Trophoblast cell (in vitro differentiated cells and primary cell): ENCODE measurements at regions not wholly inside any gene's neighbourhood (a gene's known extent, or its start where the extent isn't known, plus 50 kb on each side); places are given as distances from the start of the nearest gene placed in this dataset.

Experiments
- DNase-seq, 2 donors: peaks; one replicate each; pipeline ENCODE4 v3.0.0-alpha.2; 2016
- H2AFZ ChIP-seq: 2 replicates; pipeline ENCODE4 v1.6.1; 2013; ENCODE audit warnings: low read length, moderate library complexity, mild to moderate bottlenecking; ENCODE audit not compliant: insufficient read depth, poor library complexity
- H2AK5ac ChIP-seq: 2 replicates; pipeline ENCODE4 v1.6.1; 2013; ENCODE audit warnings: mild to moderate bottlenecking, low read length
- H2BK120ac ChIP-seq: 2 replicates; pipeline ENCODE4 v1.6.1; 2013; ENCODE audit warnings: low read length, mild to moderate bottlenecking, moderate library complexity; ENCODE audit not compliant: insufficient read depth, poor library complexity
- H2BK12ac ChIP-seq: 2 replicates; pipeline ENCODE4 v1.6.1; 2013; ENCODE audit warnings: mild to moderate bottlenecking, low read length, moderate library complexity
- H2BK5ac ChIP-seq: 2 replicates; pipeline ENCODE4 v1.6.1; 2013; ENCODE audit warnings: low read length, low read depth, moderate library complexity, mild to moderate bottlenecking; ENCODE audit not compliant: poor library complexity
- H3K14ac ChIP-seq: 2 replicates; pipeline ENCODE4 v1.6.1; 2013; ENCODE audit warnings: mild to moderate bottlenecking, low read length
- H3K18ac ChIP-seq: 2 replicates; pipeline ENCODE4 v1.6.1; 2013; ENCODE audit warnings: mild to moderate bottlenecking, low read length
- H3K23ac ChIP-seq: 2 replicates; pipeline ENCODE4 v1.6.1; 2013; ENCODE audit warnings: low read length
- H3K27ac ChIP-seq: 2 replicates; pipeline ENCODE4 v1.5.1; 2013; ENCODE audit warnings: low read depth, mild to moderate bottlenecking, inconsistent platforms, low read length, moderate library complexity
- H3K27me3 ChIP-seq: 2 replicates; pipeline ENCODE4 v1.6.1; 2013; ENCODE audit warnings: inconsistent platforms, mild to moderate bottlenecking, low read length, moderate library complexity; ENCODE audit not compliant: insufficient read depth
- H3K36me3 ChIP-seq, 2 experiments: 1 replicate in 1 of 2; 2 replicates in 1 of 2; pipeline ENCODE4 v1.6.1; 2013; ENCODE audit warnings: low read length in 2 of 2, mild to moderate bottlenecking in 2 of 2, moderate library complexity in 1 of 2; ENCODE audit not compliant: insufficient read depth in 2 of 2, control insufficient read depth in 1 of 2
- H3K4ac ChIP-seq: 2 replicates; pipeline ENCODE4 v1.6.1; 2013; ENCODE audit warnings: low read depth, mild to moderate bottlenecking, low read length, moderate library complexity
- H3K4me1 ChIP-seq, 2 experiments: 1 replicate in 1 of 2; 2 replicates in 1 of 2; pipeline ENCODE4 v1.6.1; 2013; ENCODE audit warnings: low read length in 2 of 2, mild to moderate bottlenecking in 2 of 2, moderate library complexity in 1 of 2; ENCODE audit not compliant: insufficient read depth in 2 of 2, control insufficient read depth in 1 of 2
- H3K4me2 ChIP-seq: 2 replicates; pipeline ENCODE4 v1.6.1; 2013; ENCODE audit warnings: inconsistent platforms, mild to moderate bottlenecking, low read length, moderate library complexity
- H3K4me3 ChIP-seq: 2 replicates; pipeline ENCODE4 v1.5.1; 2013; ENCODE audit warnings: mild to moderate bottlenecking, low read depth, low read length, inconsistent platforms
- H3K79me1 ChIP-seq: one replicate; pipeline ENCODE4 v1.6.1; 2013; ENCODE audit warnings: low read length
- H3K79me2 ChIP-seq: 2 replicates; pipeline ENCODE4 v1.6.1; 2013; ENCODE audit warnings: low read length, mild to moderate bottlenecking; ENCODE audit not compliant: control insufficient read depth, insufficient read depth, poor library complexity
- H3K9ac ChIP-seq: 2 replicates; pipeline ENCODE4 v1.6.1; 2013; ENCODE audit warnings: mild to moderate bottlenecking, low read length
- H3K9me3 ChIP-seq: 2 replicates; pipeline ENCODE4 v1.6.1; 2013; ENCODE audit warnings: low read depth, mild to moderate bottlenecking, control low read depth, inconsistent platforms, low read length; ENCODE audit not compliant: insufficient read depth
- H4K12ac ChIP-seq: 2 replicates; pipeline ENCODE4 v1.6.1; 2013; ENCODE audit warnings: low read depth, mild to moderate bottlenecking, low read length, moderate library complexity
- H4K8ac ChIP-seq: 2 replicates; pipeline ENCODE4 v1.6.1; 2013; ENCODE audit warnings: low read depth, mild to moderate bottlenecking, low read length, moderate library complexity
- H4K91ac ChIP-seq: one replicate; pipeline ENCODE4 v1.6.1; 2013; ENCODE audit warnings: low read depth, mild to moderate bottlenecking, low read length, moderate library complexity
- WGBS: extraction: QIAGEN DNeasy Blood & Tissue Kit; methylation state at CpG from one replicate; pipeline ENCODE4 v1.1.7; 2013; ENCODE audit warnings: missing lambda C conversion rate; ENCODE audit not compliant: insufficient read length, insufficient coverage; ENCODE audit errors: extremely low coverage; 5-methylcytosine and 5-hydroxymethylcytosine counted together

GRCh38 chr2:177317857-177318256, 53.3 kb upstream of the NFE2L2 start:
- Histone ChIP-seq H3K4ac (no peak overlapping the region), H3K23ac (no peak overlapping the region), H3K18ac (no peak overlapping the region), H3K79me1 (no peaks in the 10 kb centered on the region), H3K27me3 (no peaks in the 10 kb centered on the region), H3K4me1 (no peaks in the 10 kb centered on the region), H2BK120ac (no peak overlapping the region), H3K9ac (no peak overlapping the region), H3K79me2 (no peaks in the 10 kb centered on the region), H3K9me3 (no peaks in the 10 kb centered on the region), H3K4me3 (no peak overlapping the region), H3K36me3 (no peaks in the 10 kb centered on the region), H4K12ac (no peak overlapping the region), H3K27ac (no peak overlapping the region), H3K4me2 (no peak overlapping the region), H2AFZ (no peak overlapping the region), H2AK5ac (no peak overlapping the region), H4K8ac (no peak overlapping the region), H4K91ac (no peak overlapping the region), H2BK5ac (no peak overlapping the region), H2BK12ac (no peak overlapping the region), H3K14ac (no peak overlapping the region)
- no CpG with 5 or more reads among the region's 1 CpG for WGBS
- DNase-seq, result no peak

DNA sequence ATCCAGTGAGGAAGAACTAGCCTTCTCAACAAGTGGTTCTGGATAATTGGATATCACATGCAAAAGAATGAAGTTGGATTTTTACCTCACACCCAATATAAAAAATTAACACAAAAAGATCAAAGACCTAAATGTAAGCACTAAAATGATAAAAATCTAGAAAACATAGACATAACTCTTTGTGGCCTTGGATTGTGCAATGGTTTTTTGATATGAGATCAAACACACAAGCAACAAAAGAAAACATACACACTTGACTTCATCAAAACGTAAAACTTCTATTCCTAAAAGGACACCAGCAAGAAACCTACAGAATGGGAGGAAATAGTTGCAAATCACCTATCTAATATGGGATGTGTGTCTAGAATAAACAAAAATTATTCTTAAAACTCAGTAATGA, 54.1 kb upstream of the NFE2L2 start:
- Histone ChIP-seq H3K4me2 (no peak overlapping the region), H4K8ac (no peak overlapping the region), H2AK5ac (no peak overlapping the region), H3K79me2 (no peaks in the 10 kb centered on the region), H3K27ac (no peak overlapping the region), H3K9ac (no peak overlapping the region), H3K18ac (no peak overlapping the region), H2AFZ (no peak overlapping the region), H2BK120ac (no peak overlapping the region), H3K9me3 (no peaks in the 10 kb centered on the region), H3K23ac (no peak overlapping the region), H3K4ac (no peak overlapping the region), H3K4me1 (no peaks in the 10 kb centered on the region), H3K4me3 (no peak overlapping the region), H3K14ac (no peak overlapping the region), H4K12ac (no peak overlapping the region), H2BK5ac (no peak overlapping the region), H3K79me1 (no peaks in the 10 kb centered on the region), H4K91ac (no peak overlapping the region), H3K36me3 (no peaks in the 10 kb centered on the region), H2BK12ac (no peak overlapping the region), H3K27me3 (no peaks in the 10 kb centered on the region)
- DNase-seq, result no peak
- no CpG with 5 or more reads among the region's 1 CpG for WGBS

DNA sequence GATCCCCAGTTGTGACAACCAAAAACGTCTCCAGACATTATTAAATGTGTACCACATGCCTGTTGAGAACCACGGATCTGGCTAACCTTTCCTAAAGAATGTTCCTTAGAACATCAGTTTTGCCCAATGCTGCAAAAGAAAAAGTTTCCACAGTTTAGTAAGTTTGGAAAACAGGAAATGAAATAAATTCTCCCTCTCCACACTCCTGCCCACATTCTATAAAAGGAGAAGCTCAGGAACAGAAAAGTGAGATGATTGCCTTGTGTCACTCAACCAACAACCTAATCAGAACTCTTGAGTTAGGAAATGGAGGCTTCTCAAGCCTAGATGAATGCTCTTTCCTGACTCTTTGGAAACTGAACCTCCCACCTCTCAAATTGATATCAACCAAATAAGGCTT, 56.1 kb upstream of the NFE2L2 start:
- Histone ChIP-seq H3K4ac (no peak overlapping the region), H3K18ac (no peak overlapping the region), H3K79me1 (no peaks in the 10 kb centered on the region), H3K9ac (no peak overlapping the region), H3K14ac (no peak overlapping the region), H3K27me3 (no peaks in the 10 kb centered on the region), H3K4me1 (peaks cover 0 to 1% of the 10 kb centered on the region in 2 experiments), H3K4me3 (no peak overlapping the region), H4K12ac (no peak overlapping the region), H2BK12ac (no peak overlapping the region), H3K27ac (no peak overlapping the region), H2BK5ac (no peak overlapping the region), H3K4me2 (no peak overlapping the region), H3K36me3 (no peaks in the 10 kb centered on the region), H3K23ac (no peak overlapping the region), H2AK5ac (no peak overlapping the region), H2AFZ (no peak overlapping the region), H4K91ac (no peak overlapping the region), H3K79me2 (no peaks in the 10 kb centered on the region), H4K8ac (no peak overlapping the region), H2BK120ac (no peak overlapping the region), H3K9me3 (no peaks in the 10 kb centered on the region)
- WGBS, result no CpG with 5 or more reads among the region's 2 CpGs
- no peak for DNase-seq

GRCh38 chr2:177322801-177323261, 58.3 kb upstream of the NFE2L2 start:
- H2AFZ ChIP-seq, result no peak overlapping the region

More at GRCh38 chr2:177322801-177323261, 58.3 kb upstream of the NFE2L2 start:
- no peak overlapping the region for H2AK5ac ChIP-seq
- no peak overlapping the region for H4K12ac ChIP-seq
- H3K36me3 ChIP-seq, result no peaks in the 10 kb centered on the region
- no CpG with 5 or more reads among the region's 5 CpGs for WGBS
- H2BK5ac ChIP-seq, result no peak overlapping the region
- no peak overlapping the region for H4K91ac ChIP-seq
- H3K18ac ChIP-seq, result no peak overlapping the region
- peaks cover 0 to 6% of the 10 kb centered on the region in 2 experiments for H3K4me1 ChIP-seq
- DNase-seq, result no peak
- H3K4me3 ChIP-seq, result no peak overlapping the region
- no peak overlapping the region for H4K8ac ChIP-seq
- no peak overlapping the region for H3K4ac ChIP-seq
- no peaks in the 10 kb centered on the region for H3K79me1 ChIP-seq
- no peaks in the 10 kb centered on the region for H3K79me2 ChIP-seq
- H3K4me2 ChIP-seq, result no peak overlapping the region
- H3K23ac ChIP-seq, result no peak overlapping the region
- H3K27me3 ChIP-seq, result no peaks in the 10 kb centered on the region
- no peak overlapping the region for H3K14ac ChIP-seq
- no peak overlapping the region for H3K9ac ChIP-seq
- H3K9me3 ChIP-seq, result no peaks in the 10 kb centered on the region
- H3K27ac ChIP-seq, result no peak overlapping the region
- no peak overlapping the region for H2BK120ac ChIP-seq
- no peak overlapping the region for H2BK12ac ChIP-seq
